ENCODE measurements at regions not wholly inside any gene's neighbourhood (a gene's known extent, or its start where the extent isn't known, plus 50 kb on each side); places are given as distances from the start of the nearest gene placed in this dataset.

- TF ChIP-seq CTCF (IDR thresholded peaks at IDR 0.05; ENCODE audit: low read depth, low read length, missing input control), result no peak
- no peak for TF ChIP-seq JUND (IDR thresholded peaks at IDR 0.05)
- TF ChIP-seq EGR1 (IDR thresholded peaks at IDR 0.05; ENCODE audit: low read depth in 2 of 2), result no peak
- TF ChIP-seq GABPA (IDR thresholded peaks at IDR 0.05 in 1 of 2, conservative IDR thresholded peaks at IDR 0.05 in 1 of 2), result no peak
- no peak for TF ChIP-seq MAX (IDR thresholded peaks at IDR 0.05)
- TF ChIP-seq TAF1 (conservative IDR thresholded peaks at IDR 0.05), result no peak
- no peak for TF ChIP-seq HNF4G (IDR thresholded peaks at IDR 0.05)
- TF ChIP-seq FOXA2 (IDR thresholded peaks at IDR 0.05), result no peak
These were observed 423.4 kb downstream of the PDHA2 start (continued) for GRCh38 chr4:96263291-96263690.

- Histone ChIP-seq H3K27me3 (ENCODE audit: control insufficient read depth in 4 of 4, insufficient read depth in 4 of 4, low read length in 3 of 4) (no peaks in the 10 kb centered on the region), H3K4me1 (ENCODE audit: control insufficient read depth in 4 of 4, insufficient read depth in 4 of 4, low read length in 3 of 4) (no peaks in the 10 kb centered on the region), H3K27ac (ENCODE audit: low read depth in 1 of 2, low read length in 2 of 2) (no peak overlapping the region), H3K36me3 (ENCODE audit: control insufficient read depth in 4 of 4, insufficient read depth in 3 of 4, low read depth in 1 of 4, low read length in 3 of 4) (no peaks in the 10 kb centered on the region), H3K4me3 (ENCODE audit: low read depth in 1 of 3, low read length in 3 of 3) (no peak overlapping the region), H3K9ac (ENCODE audit: low read depth in 1 of 2, low read length in 2 of 2) (no peak overlapping the region), H3K9me3 (ENCODE audit: control insufficient read depth in 4 of 4, low read length in 3 of 4) (no peaks in the 10 kb centered on the region)
- TF ChIP-seq ZBTB33 (IDR thresholded peaks at IDR 0.05), result no peak
- TF ChIP-seq JUND (IDR thresholded peaks at IDR 0.05), result no peak
- no peak for TF ChIP-seq YY1 (IDR thresholded peaks at IDR 0.05)
- no peak for TF ChIP-seq RAD21 (IDR thresholded peaks at IDR 0.05)
- no peak for TF ChIP-seq GABPA (IDR thresholded peaks at IDR 0.05 in 1 of 2, conservative IDR thresholded peaks at IDR 0.05 in 1 of 2)
- TF ChIP-seq MAX (IDR thresholded peaks at IDR 0.05), result no peak
- TF ChIP-seq NR2F2 (IDR thresholded peaks at IDR 0.05), result no peak
- no peak for TF ChIP-seq SP1 (IDR thresholded peaks at IDR 0.05)
- TF ChIP-seq RXRA (IDR thresholded peaks at IDR 0.05), result no peak
- no peak for TF ChIP-seq TAF1 (conservative IDR thresholded peaks at IDR 0.05)
- TF ChIP-seq CTCF (IDR thresholded peaks at IDR 0.05; ENCODE audit: low read depth, low read length, missing input control), result no peak
- no peak for TF ChIP-seq HNF4A (conservative IDR thresholded peaks at IDR 0.05)
- TF ChIP-seq EGR1 (IDR thresholded peaks at IDR 0.05; ENCODE audit: low read depth in 2 of 2), result no peak
- TF ChIP-seq HNF4G (IDR thresholded peaks at IDR 0.05), result no peak
- TF ChIP-seq FOXA1 (IDR thresholded peaks at IDR 0.05), result no peak
- TF ChIP-seq REST (IDR thresholded peaks at IDR 0.05), result no peak
- TF ChIP-seq FOXA2 (IDR thresholded peaks at IDR 0.05), result no peak
- TF ChIP-seq ATF3 (IDR thresholded peaks at IDR 0.05), result no peak
- WGBS, result 90% methylated on average over 2 of the region's 2 CpGs
- no peak for DNase-seq (ENCODE audit: low spot score)
These were observed 425.1 kb downstream of the PDHA2 start for GRCh38 chr4:96264941-96265463.

Measured in liver (tissue), 8 donors.